ENCODE measurements at regions not wholly inside any gene's neighbourhood (a gene's known extent, or its start where the extent isn't known, plus 50 kb on each side); places are given as distances from the start of the nearest gene placed in this dataset.

GRCh38 chr2:7272210-7272609 lies 355.0 kb downstream of the RNF144A start:
- intact Hi-C loops (cut with DNase I): no loop called here

GRCh38 chr2:7278984-7279383 lies 361.8 kb downstream of the RNF144A start:
- no peak for DNase-seq (ENCODE audit: low spot score)
- intact Hi-C loops (cut with DNase I): no loop called here

More at GRCh38 chr2:7272210-7272609, 355.0 kb downstream of the RNF144A start:
- no peak for DNase-seq (ENCODE audit: low spot score)

GRCh38 chr2:7279421-7279949 lies 362.3 kb downstream of the RNF144A start:
- intact Hi-C loops (cut with DNase I): no loop called here
- DNase-seq (ENCODE audit: low spot score): no peak

GRCh38 chr2:7280790-7281189 lies 363.6 kb downstream of the RNF144A start:
- intact Hi-C loops (cut with DNase I): no loop called here
- DNase-seq (ENCODE audit: low spot score): no peak

GRCh38 chr2:7281231-7282201 lies 364.3 kb downstream of the RNF144A start:
- DNase-seq (ENCODE audit: low spot score): no peak

GRCh38 chr2:7286120-7286519 lies 368.9 kb downstream of the RNF144A start:
- intact Hi-C loops (cut with DNase I): no loop called here

More at GRCh38 chr2:7281231-7282201, 364.3 kb downstream of the RNF144A start:
- intact Hi-C loops (cut with DNase I): no loop called here

GRCh38 chr2:7288484-7288883 lies 371.3 kb downstream of the RNF144A start:
- intact Hi-C loops (cut with DNase I): no loop called here

More at GRCh38 chr2:7286120-7286519, 368.9 kb downstream of the RNF144A start:
- no peak for DNase-seq (ENCODE audit: low spot score)

GRCh38 chr2:7289697-7290096 lies 372.5 kb downstream of the RNF144A start:
- no peak for DNase-seq (ENCODE audit: low spot score)
- intact Hi-C loops (cut with DNase I): no loop called here

More at GRCh38 chr2:7288484-7288883, 371.3 kb downstream of the RNF144A start:
- no peak for DNase-seq (ENCODE audit: low spot score)

GRCh38 chr2:7292154-7292691 lies 375.0 kb downstream of the RNF144A start:
- intact Hi-C loops (cut with DNase I): no loop called here
- no peak for DNase-seq (ENCODE audit: low spot score)

- intact Hi-C loops (cut with DNase I): no loop called here
- DNase-seq (ENCODE audit: low spot score): no peak
Measured at GRCh38 chr2:7309582-7309981, 392.4 kb downstream of the RNF144A start.

GRCh38 chr2:7324706-7325105 lies 407.5 kb downstream of the RNF144A start:
- no peak for DNase-seq (ENCODE audit: low spot score)
- intact Hi-C loops (cut with DNase I): no loop called here

- DNase-seq (ENCODE audit: low spot score): no peak
- intact Hi-C loops (cut with DNase I): no loop called here
Measured at GRCh38 chr2:7325186-7325585, 408.0 kb downstream of the RNF144A start.

GRCh38 chr2:7329465-7329864 lies 412.3 kb downstream of the RNF144A start:
- intact Hi-C loops (cut with DNase I): no loop called here
- DNase-seq (ENCODE audit: low spot score): no peak

- intact Hi-C loops (cut with DNase I): no loop called here
- DNase-seq (ENCODE audit: low spot score): no peak
Measured at GRCh38 chr2:7333189-7333765, 416.1 kb downstream of the RNF144A start.

- no peak for DNase-seq (ENCODE audit: low spot score)
- intact Hi-C loops (cut with DNase I): no loop called here
Measured at GRCh38 chr2:7333960-7334493, 416.8 kb downstream of the RNF144A start.

GRCh38 chr2:7338961-7339360 lies 421.7 kb downstream of the RNF144A start:
- intact Hi-C loops (cut with DNase I): no loop called here
- DNase-seq (ENCODE audit: low spot score): no peak

- intact Hi-C loops (cut with DNase I): no loop called here
- DNase-seq (ENCODE audit: low spot score): no peak
Measured at GRCh38 chr2:7346336-7346735, 429.1 kb downstream of the RNF144A start.

- intact Hi-C loops (cut with DNase I): no loop called here
- DNase-seq (ENCODE audit: low spot score): no peak
Measured at GRCh38 chr2:7348761-7349160, 431.5 kb downstream of the RNF144A start.

- intact Hi-C loops (cut with DNase I): no loop called here
- no peak for DNase-seq (ENCODE audit: low spot score)
Measured at GRCh38 chr2:7352191-7352590, 435.0 kb downstream of the RNF144A start.

- intact Hi-C loops (cut with DNase I): no loop called here
- no peak for DNase-seq (ENCODE audit: low spot score)
Measured at GRCh38 chr2:7353571-7353970, 436.4 kb downstream of the RNF144A start.

Measured in cardiac septum (tissue), 1 donor.